WTC11 (cell line): ENCODE measurements at regions not wholly inside any gene's neighbourhood (a gene's known extent, or its start where the extent isn't known, plus 50 kb on each side); places are given as distances from the start of the nearest gene placed in this dataset.

Experiments
- ATF1 ChIP-seq: sonication (generic); formaldehyde crosslinking; IDR thresholded peaks from 2 replicates; pipeline ENCODE4 v1.8.1; 2023; ENCODE audit warnings: mild to moderate bottlenecking, moderate library complexity, missing genetic modification reagents
- ATF3 ChIP-seq: sonication (generic); formaldehyde crosslinking; conservative IDR thresholded peaks from 2 replicates; pipeline ENCODE4 v1.8.1; 2022; ENCODE audit warnings: mild to moderate bottlenecking, missing genetic modification reagents
- CBFB ChIP-seq: sonication (generic); formaldehyde crosslinking; IDR thresholded peaks from 2 replicates; pipeline ENCODE4 v1.8.1; 2022; ENCODE audit warnings: mild to moderate bottlenecking, low read depth, missing genetic modification reagents
- CREB1 ChIP-seq: sonication (generic); formaldehyde crosslinking; IDR thresholded peaks from 2 replicates; pipeline ENCODE4 v1.8.0; 2023; ENCODE audit warnings: mild to moderate bottlenecking, missing genetic modification reagents
- CREM ChIP-seq: sonication (generic); formaldehyde crosslinking; IDR thresholded peaks from 2 replicates; pipeline ENCODE4 v1.8.1; 2022; ENCODE audit warnings: mild to moderate bottlenecking, missing genetic modification reagents, moderate library complexity
- CTCF ChIP-seq: fragments of 200-600 bp; IDR thresholded peaks from 2 replicates; pipeline ENCODE4 v1.8.0; 2022; ENCODE audit warnings: antibody characterized with exemption
- JUN ChIP-seq: sonication (generic); formaldehyde crosslinking; IDR thresholded peaks from 2 replicates; pipeline ENCODE4 v1.8.0; 2023; ENCODE audit warnings: mild to moderate bottlenecking, missing genetic modification reagents
- SMAD3 ChIP-seq: sonication (generic); formaldehyde crosslinking; IDR thresholded peaks from 2 replicates; pipeline ENCODE4 v1.8.0; 2022; ENCODE audit warnings: missing genetic modification reagents, mild to moderate bottlenecking, borderline replicate concordance
- TEAD4 ChIP-seq: sonication (generic); formaldehyde crosslinking; IDR thresholded peaks from 2 replicates; pipeline ENCODE4 v1.8.0; 2022; ENCODE audit warnings: mild to moderate bottlenecking, missing genetic modification reagents
- TF ChIP-seq, protein P1 (sequence below): sonication (generic); formaldehyde crosslinking; IDR thresholded peaks from 2 replicates; pipeline ENCODE4 v1.8.0; 2022; ENCODE audit warnings: mild to moderate bottlenecking, missing genetic modification reagents
- TF ChIP-seq, protein P2 (sequence below): sonication (generic); formaldehyde crosslinking; IDR thresholded peaks from 2 replicates; pipeline ENCODE4 v1.8.0; 2022; ENCODE audit warnings: mild to moderate bottlenecking, missing genetic modification reagents
- TF ChIP-seq, protein P3 (sequence below): sonication (generic); formaldehyde crosslinking; IDR thresholded peaks from 2 replicates; pipeline ENCODE4 v1.8.1; 2022; ENCODE audit warnings: missing genetic modification reagents, borderline replicate concordance
- TF ChIP-seq, protein P4 (sequence below): fragments of 250-450 bp; sonication (Bioruptor Pico); IDR thresholded peaks from 2 replicates; pipeline ENCODE4 v2.1.2; 2022; ENCODE audit warnings: mild to moderate bottlenecking, moderate library complexity
- TF ChIP-seq, protein P5 (sequence below): sonication (generic); formaldehyde crosslinking; IDR thresholded peaks from 2 replicates; pipeline ENCODE4 v1.8.0; 2023; ENCODE audit warnings: mild to moderate bottlenecking, missing genetic modification reagents

DNA sequence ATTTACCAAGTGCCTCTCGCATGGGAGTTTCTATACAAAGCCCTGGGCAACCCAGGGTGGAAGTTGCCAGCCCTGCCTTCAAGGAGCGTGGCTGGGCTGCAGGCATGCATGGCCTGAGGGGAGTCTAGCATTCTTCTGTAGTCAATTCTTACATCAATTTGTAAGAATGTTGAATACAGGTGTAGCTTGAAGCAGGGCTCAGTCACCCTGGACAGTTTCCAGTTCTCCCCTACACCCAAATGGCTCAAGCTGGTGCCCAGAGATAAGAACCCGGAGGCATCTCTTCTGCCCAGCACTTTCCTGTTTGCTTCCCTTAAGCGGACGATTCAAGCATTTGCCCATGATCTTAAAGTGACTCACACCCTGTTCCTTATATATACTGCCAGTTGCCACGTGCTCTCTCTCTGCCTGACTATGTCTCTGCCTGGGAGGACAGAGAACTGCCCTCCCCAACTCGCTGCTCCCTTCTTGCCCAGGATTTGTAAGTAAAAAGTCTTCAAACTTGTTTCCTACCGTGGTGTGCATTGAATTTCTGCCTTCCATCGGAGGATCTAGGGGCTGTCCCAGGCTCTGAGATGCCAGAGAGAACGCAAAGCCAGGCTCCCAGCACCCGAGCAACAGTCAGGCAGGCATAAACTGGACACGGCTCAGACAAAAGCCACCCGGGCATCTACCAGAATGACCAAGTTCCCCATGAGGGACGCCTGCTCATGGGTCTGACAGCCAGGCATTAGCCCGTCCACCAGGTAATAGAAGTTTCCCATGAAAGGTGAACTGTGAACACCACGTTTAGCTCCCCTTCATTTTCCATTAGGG lies 50.9 kb upstream of the AJAP1 start:
- TF ChIP-seq ATF3 (CRISPR knock-in tag) (no peak), JUN (CRISPR knock-in tag) (no peak), CTCF (no peak), TEAD4 (CRISPR knock-in tag) (no peak), ATF1 (CRISPR knock-in tag) (no peak), CREB1 (CRISPR knock-in tag) (no peak), CREM (CRISPR knock-in tag) (no peak), CBFB (CRISPR knock-in tag) (no peak), SMAD3 (CRISPR knock-in tag) (no peak)
- TF ChIP-seq, protein P1, sequence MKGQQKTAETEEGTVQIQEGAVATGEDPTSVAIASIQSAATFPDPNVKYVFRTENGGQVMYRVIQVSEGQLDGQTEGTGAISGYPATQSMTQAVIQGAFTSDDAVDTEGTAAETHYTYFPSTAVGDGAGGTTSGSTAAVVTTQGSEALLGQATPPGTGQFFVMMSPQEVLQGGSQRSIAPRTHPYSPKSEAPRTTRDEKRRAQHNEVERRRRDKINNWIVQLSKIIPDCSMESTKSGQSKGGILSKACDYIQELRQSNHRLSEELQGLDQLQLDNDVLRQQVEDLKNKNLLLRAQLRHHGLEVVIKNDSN (CRISPR knock-in tag): no peak
- TF ChIP-seq, protein P2, sequence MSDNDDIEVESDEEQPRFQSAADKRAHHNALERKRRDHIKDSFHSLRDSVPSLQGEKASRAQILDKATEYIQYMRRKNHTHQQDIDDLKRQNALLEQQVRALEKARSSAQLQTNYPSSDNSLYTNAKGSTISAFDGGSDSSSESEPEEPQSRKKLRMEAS (CRISPR knock-in tag): no peak
- TF ChIP-seq, protein P3, sequence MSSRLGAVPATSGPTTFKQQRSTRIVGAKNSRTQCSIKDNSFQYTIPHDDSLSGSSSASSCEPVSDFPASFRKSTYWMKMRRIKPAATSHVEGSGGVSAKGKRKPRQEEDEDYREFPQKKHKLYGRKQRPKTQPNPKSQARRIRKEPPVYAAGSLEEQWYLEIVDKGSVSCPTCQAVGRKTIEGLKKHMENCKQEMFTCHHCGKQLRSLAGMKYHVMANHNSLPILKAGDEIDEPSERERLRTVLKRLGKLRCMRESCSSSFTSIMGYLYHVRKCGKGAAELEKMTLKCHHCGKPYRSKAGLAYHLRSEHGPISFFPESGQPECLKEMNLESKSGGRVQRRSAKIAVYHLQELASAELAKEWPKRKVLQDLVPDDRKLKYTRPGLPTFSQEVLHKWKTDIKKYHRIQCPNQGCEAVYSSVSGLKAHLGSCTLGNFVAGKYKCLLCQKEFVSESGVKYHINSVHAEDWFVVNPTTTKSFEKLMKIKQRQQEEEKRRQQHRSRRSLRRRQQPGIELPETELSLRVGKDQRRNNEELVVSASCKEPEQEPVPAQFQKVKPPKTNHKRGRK: no peak
- TF ChIP-seq, protein P4, sequence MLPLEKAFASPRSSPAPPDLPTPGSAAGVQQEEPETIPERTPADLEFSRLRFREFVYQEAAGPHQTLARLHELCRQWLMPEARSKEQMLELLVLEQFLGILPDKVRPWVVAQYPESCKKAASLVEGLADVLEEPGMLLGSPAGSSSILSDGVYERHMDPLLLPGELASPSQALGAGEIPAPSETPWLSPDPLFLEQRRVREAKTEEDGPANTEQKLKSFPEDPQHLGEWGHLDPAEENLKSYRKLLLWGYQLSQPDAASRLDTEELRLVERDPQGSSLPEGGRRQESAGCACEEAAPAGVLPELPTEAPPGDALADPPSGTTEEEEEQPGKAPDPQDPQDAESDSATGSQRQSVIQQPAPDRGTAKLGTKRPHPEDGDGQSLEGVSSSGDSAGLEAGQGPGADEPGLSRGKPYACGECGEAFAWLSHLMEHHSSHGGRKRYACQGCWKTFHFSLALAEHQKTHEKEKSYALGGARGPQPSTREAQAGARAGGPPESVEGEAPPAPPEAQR (CRISPR knock-in tag): no peak
- TF ChIP-seq, protein P5, sequence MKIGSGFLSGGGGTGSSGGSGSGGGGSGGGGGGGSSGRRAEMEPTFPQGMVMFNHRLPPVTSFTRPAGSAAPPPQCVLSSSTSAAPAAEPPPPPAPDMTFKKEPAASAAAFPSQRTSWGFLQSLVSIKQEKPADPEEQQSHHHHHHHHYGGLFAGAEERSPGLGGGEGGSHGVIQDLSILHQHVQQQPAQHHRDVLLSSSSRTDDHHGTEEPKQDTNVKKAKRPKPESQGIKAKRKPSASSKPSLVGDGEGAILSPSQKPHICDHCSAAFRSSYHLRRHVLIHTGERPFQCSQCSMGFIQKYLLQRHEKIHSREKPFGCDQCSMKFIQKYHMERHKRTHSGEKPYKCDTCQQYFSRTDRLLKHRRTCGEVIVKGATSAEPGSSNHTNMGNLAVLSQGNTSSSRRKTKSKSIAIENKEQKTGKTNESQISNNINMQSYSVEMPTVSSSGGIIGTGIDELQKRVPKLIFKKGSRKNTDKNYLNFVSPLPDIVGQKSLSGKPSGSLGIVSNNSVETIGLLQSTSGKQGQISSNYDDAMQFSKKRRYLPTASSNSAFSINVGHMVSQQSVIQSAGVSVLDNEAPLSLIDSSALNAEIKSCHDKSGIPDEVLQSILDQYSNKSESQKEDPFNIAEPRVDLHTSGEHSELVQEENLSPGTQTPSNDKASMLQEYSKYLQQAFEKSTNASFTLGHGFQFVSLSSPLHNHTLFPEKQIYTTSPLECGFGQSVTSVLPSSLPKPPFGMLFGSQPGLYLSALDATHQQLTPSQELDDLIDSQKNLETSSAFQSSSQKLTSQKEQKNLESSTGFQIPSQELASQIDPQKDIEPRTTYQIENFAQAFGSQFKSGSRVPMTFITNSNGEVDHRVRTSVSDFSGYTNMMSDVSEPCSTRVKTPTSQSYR: no peak
